Naive thymus-derived CD4-positive, alpha-beta T cell (primary cell): ENCODE measurements at regions not wholly inside any gene's neighbourhood (a gene's known extent, or its start where the extent isn't known, plus 50 kb on each side); places are given as distances from the start of the nearest gene placed in this dataset.

Experiments
- ATAC-seq: fragments of 150-1000 bp; cut with Tn5 transposase; 2 replicates; pipeline ENCODE4 v1.10.0; 2021; ENCODE audit warnings: mild to moderate bottlenecking, moderate library complexity
- CTCF ChIA-PET: fragments of 350-600 bp; sonication (Branson Sonifier 250); formaldehyde crosslinking; loops from one replicate; lab custom pipeline; 2021; ENCODE audit warnings: antibody characterized with exemption; lab: Charles Lee
- POLR2A ChIA-PET: fragments of 350-600 bp; sonication (Branson Sonifier 250); formaldehyde crosslinking; loops from one replicate; lab custom pipeline; 2021; ENCODE audit warnings: antibody characterized with exemption, inconsistent platforms; lab: Charles Lee
- DNase-seq, 9 donors: peaks; one replicate each; pipeline versions ENCODE4 v3.0.0 to v3.0.0-alpha.2; 2020 to 2022; ENCODE audit warnings: mixed read lengths in 1 of 9
- H3K27ac ChIP-seq: one replicate; pipeline ENCODE4 v1.7.0; 2013; ENCODE audit warnings: mild to moderate bottlenecking, low read depth, low read length, moderate library complexity
- H3K27me3 ChIP-seq, 2 donors: one replicate each; pipeline ENCODE4 v1.7.0; 2013; ENCODE audit warnings: low read length in 2 of 2, mild to moderate bottlenecking in 2 of 2, moderate library complexity in 2 of 2; ENCODE audit not compliant: control insufficient read depth in 2 of 2, insufficient read depth in 2 of 2
- H3K36me3 ChIP-seq, 3 experiments: 1 replicate in 2 of 3; 2 replicates in 1 of 3; pipeline ENCODE4 v1.7.0; 2013; ENCODE audit warnings: low read length in 3 of 3, mild to moderate bottlenecking in 3 of 3, moderate library complexity in 1 of 3; ENCODE audit not compliant: insufficient read depth in 3 of 3, control insufficient read depth in 2 of 3
- H3K4me1 ChIP-seq, 2 donors: one replicate each; pipeline ENCODE4 v1.7.0; 2013; ENCODE audit warnings: low read length in 2 of 2, mild to moderate bottlenecking in 2 of 2, moderate library complexity in 1 of 2; ENCODE audit not compliant: control insufficient read depth in 2 of 2, insufficient read depth in 2 of 2
- H3K4me3 ChIP-seq: 2 replicates; pipeline ENCODE4 v1.7.0; 2013; ENCODE audit warnings: mild to moderate bottlenecking, low read length
- H3K9me3 ChIP-seq, 3 experiments: 1 replicate in 2 of 3; 2 replicates in 1 of 3; pipeline ENCODE4 v1.7.0; 2013; ENCODE audit warnings: low read length in 3 of 3; ENCODE audit not compliant: control insufficient read depth in 2 of 3
- H3K27ac Mint-ChIP-seq, 9 donors: one replicate each; pipeline ENCODE4 v1.8.0; 2020 to 2022; ENCODE audit warnings: mixed read lengths in 9 of 9, mild to moderate bottlenecking in 8 of 9, moderate library complexity in 5 of 9, inconsistent platforms in 2 of 9
- H3K27me3 Mint-ChIP-seq, 5 donors: one replicate each; pipeline ENCODE4 v1.8.0; 2021 to 2022; ENCODE audit warnings: mixed read lengths in 5 of 5, mild to moderate bottlenecking in 1 of 5
- H3K36me3 Mint-ChIP-seq, 5 donors: one replicate each; pipeline ENCODE4 v1.8.0; 2020 to 2022; ENCODE audit warnings: mixed read lengths in 5 of 5, mild to moderate bottlenecking in 3 of 5, inconsistent platforms in 1 of 5
- H3K4me1 Mint-ChIP-seq, 7 donors: one replicate each; pipeline ENCODE4 v1.8.0; 2020 to 2022; ENCODE audit warnings: mixed read lengths in 7 of 7, mild to moderate bottlenecking in 3 of 7, inconsistent platforms in 1 of 7
- H3K4me3 Mint-ChIP-seq, 10 donors: one replicate each; pipeline ENCODE4 v1.8.0; 2020 to 2022; ENCODE audit warnings: mild to moderate bottlenecking in 10 of 10, mixed read lengths in 10 of 10, moderate library complexity in 6 of 10, inconsistent platforms in 2 of 10
- H3K9me3 Mint-ChIP-seq, 11 donors: one replicate each; pipeline ENCODE4 v1.8.0; 2020 to 2022; ENCODE audit warnings: mixed read lengths in 11 of 11, mild to moderate bottlenecking in 4 of 11, inconsistent platforms in 1 of 11, moderate library complexity in 1 of 11
- intact Hi-C, 2 donors: fragments of 100-400 bp; cut with micrococcal nuclease; formaldehyde crosslinking; loops; one replicate each; pipeline ENCODE4 v1.15.1; 2023

- POLR2A ChIA-PET, result no interaction called here
- Histone ChIP-seq H3K27ac (no peak overlapping the region), H3K27me3 (no peaks in the 10 kb centered on the region), H3K9me3 (no peaks in the 10 kb centered on the region), H3K4me3 (no peak overlapping the region), H3K4me1 (no peaks in the 10 kb centered on the region), H3K36me3 (no peaks in the 10 kb centered on the region)
- DNase-seq (no peak), ATAC-seq (no peak)
- Mint-ChIP-seq H3K4me3 (no peak overlapping the region), H3K27ac (no peak overlapping the region), H3K36me3 (no peaks in the 10 kb centered on the region), H3K9me3 (peaks cover 0 to 11% (median 3%) of the 10 kb centered on the region in 11 donors), H3K4me1 (no peaks in the 10 kb centered on the region), H3K27me3 (no peaks in the 10 kb centered on the region)
- intact Hi-C loops, result no loop called here
- CTCF ChIA-PET, result no interaction called here
Observed at GRCh38 chr1:69252696-69253095, 315.0 kb upstream of the LRRC7 start.

GRCh38 chr1:69256036-69256435 is 311.7 kb upstream of the LRRC7 start:
- Mint-ChIP-seq H3K4me1 (no peaks in the 10 kb centered on the region), H3K27ac (no peak overlapping the region), H3K4me3 (no peak overlapping the region), H3K9me3 (peaks cover 0 to 7% (median 0%) of the 10 kb centered on the region in 11 donors), H3K36me3 (no peaks in the 10 kb centered on the region), H3K27me3 (no peaks in the 10 kb centered on the region)
- no peaks in the 10 kb centered on the region for H3K36me3 ChIP-seq
- no peak for DNase-seq
- H3K27me3 ChIP-seq, result no peaks in the 10 kb centered on the region
- no peaks in the 10 kb centered on the region for H3K9me3 ChIP-seq
- no peak overlapping the region for H3K27ac ChIP-seq
- no peak overlapping the region for H3K4me3 ChIP-seq
- ATAC-seq, result no peak
- ChIA-PET CTCF (no interaction called here), POLR2A (no interaction called here)
- H3K4me1 ChIP-seq, result no peaks in the 10 kb centered on the region
- intact Hi-C loops, result no loop called here

GRCh38 chr1:69258842-69259241 is 308.9 kb upstream of the LRRC7 start:
- H3K4me1 Mint-ChIP-seq, result no peaks in the 10 kb centered on the region
- peaks cover 0 to 18% (median 0%) of the 10 kb centered on the region in 11 donors for H3K9me3 Mint-ChIP-seq
- no peaks in the 10 kb centered on the region for H3K4me1 ChIP-seq
- H3K27ac Mint-ChIP-seq, result no peak overlapping the region
- no peaks in the 10 kb centered on the region for H3K27me3 ChIP-seq
- intact Hi-C loops, result no loop called here
- H3K4me3 ChIP-seq, result no peak overlapping the region
- no peak overlapping the region for H3K4me3 Mint-ChIP-seq
- H3K9me3 ChIP-seq, result no peaks in the 10 kb centered on the region
- ChIA-PET CTCF (no interaction called here), POLR2A (no interaction called here)
- no peaks in the 10 kb centered on the region for H3K27me3 Mint-ChIP-seq
- H3K36me3 ChIP-seq, result no peaks in the 10 kb centered on the region
- H3K27ac ChIP-seq, result no peak overlapping the region
- no peak for ATAC-seq
- no peaks in the 10 kb centered on the region for H3K36me3 Mint-ChIP-seq
- DNase-seq, result no peak

- ATAC-seq (no peak), DNase-seq (no peak)
- CTCF ChIA-PET, result no interaction called here
- Mint-ChIP-seq H3K4me3 (no peak overlapping the region), H3K36me3 (no peaks in the 10 kb centered on the region), H3K9me3 (peaks cover 0 to 15% (median 2%) of the 10 kb centered on the region in 11 donors), H3K27me3 (no peaks in the 10 kb centered on the region), H3K4me1 (no peaks in the 10 kb centered on the region), H3K27ac (no peak overlapping the region)
- POLR2A ChIA-PET, result no interaction called here
- no peaks in the 10 kb centered on the region for H3K4me1 ChIP-seq
- H3K9me3 ChIP-seq, result no peaks in the 10 kb centered on the region
- H3K27ac ChIP-seq, result no peak overlapping the region
- H3K27me3 ChIP-seq, result no peaks in the 10 kb centered on the region
- H3K36me3 ChIP-seq, result no peaks in the 10 kb centered on the region
- no peak overlapping the region for H3K4me3 ChIP-seq
- intact Hi-C loops, result no loop called here
Observed at GRCh38 chr1:69263921-69264391, 303.8 kb upstream of the LRRC7 start.

GRCh38 chr1:69269491-69269890 is 298.2 kb upstream of the LRRC7 start:
- Histone ChIP-seq H3K27ac (no peak overlapping the region), H3K9me3 (no peaks in the 10 kb centered on the region), H3K4me3 (no peak overlapping the region), H3K4me1 (no peaks in the 10 kb centered on the region), H3K36me3 (no peaks in the 10 kb centered on the region), H3K27me3 (no peaks in the 10 kb centered on the region)
- peaks cover 0 to 12% (median 2%) of the 10 kb centered on the region in 11 donors for H3K9me3 Mint-ChIP-seq
- intact Hi-C loops, result no loop called here
- no peak overlapping the region for H3K27ac Mint-ChIP-seq
- ATAC-seq (no peak), DNase-seq (no peak)
- H3K36me3 Mint-ChIP-seq, result no peaks in the 10 kb centered on the region
- POLR2A ChIA-PET, result no interaction called here
- no peaks in the 10 kb centered on the region for H3K27me3 Mint-ChIP-seq
- H3K4me1 Mint-ChIP-seq, result no peaks in the 10 kb centered on the region
- H3K4me3 Mint-ChIP-seq, result no peak overlapping the region
- CTCF ChIA-PET, result no interaction called here

- H3K4me3 ChIP-seq, result no peak overlapping the region
- H3K9me3 ChIP-seq, result no peaks in the 10 kb centered on the region
- H3K36me3 ChIP-seq, result no peaks in the 10 kb centered on the region
- Mint-ChIP-seq H3K4me1 (no peaks in the 10 kb centered on the region), H3K27me3 (no peaks in the 10 kb centered on the region), H3K9me3 (peaks cover 0 to 12% (median 4%) of the 10 kb centered on the region in 11 donors), H3K4me3 (no peak overlapping the region), H3K27ac (no peak overlapping the region), H3K36me3 (no peaks in the 10 kb centered on the region)
- POLR2A ChIA-PET, result no interaction called here
- intact Hi-C loops, result no loop called here
- ATAC-seq, result no peak
- H3K27me3 ChIP-seq, result no peaks in the 10 kb centered on the region
- no peaks in the 10 kb centered on the region for H3K4me1 ChIP-seq
- CTCF ChIA-PET, result no interaction called here
- H3K27ac ChIP-seq, result no peak overlapping the region
- no peak for DNase-seq
Observed at GRCh38 chr1:69271587-69272125, 296.1 kb upstream of the LRRC7 start.

- intact Hi-C loops, result no loop called here
- no peak overlapping the region for H3K27ac ChIP-seq
- no peaks in the 10 kb centered on the region for H3K27me3 ChIP-seq
- Mint-ChIP-seq H3K36me3 (no peaks in the 10 kb centered on the region), H3K9me3 (peaks cover 0 to 12% (median 1%) of the 10 kb centered on the region in 11 donors), H3K4me1 (no peaks in the 10 kb centered on the region), H3K27me3 (no peaks in the 10 kb centered on the region), H3K27ac (no peak overlapping the region), H3K4me3 (no peak overlapping the region)
- H3K36me3 ChIP-seq, result no peaks in the 10 kb centered on the region
- ChIA-PET CTCF (no interaction called here), POLR2A (no interaction called here)
- H3K9me3 ChIP-seq, result no peaks in the 10 kb centered on the region
- ATAC-seq (no peak), DNase-seq (no peak)
- no peak overlapping the region for H3K4me3 ChIP-seq
- H3K4me1 ChIP-seq, result no peaks in the 10 kb centered on the region
Observed at GRCh38 chr1:69272684-69273083, 295.0 kb upstream of the LRRC7 start.
